IPS-18c (cell line): ENCODE measurements at regions not wholly inside any gene's neighbourhood (a gene's known extent, or its start where the extent isn't known, plus 50 kb on each side); places are given as distances from the start of the nearest gene placed in this dataset.

Experiments
- H3K4me3 ChIP-seq: 2 replicates; pipeline ENCODE4 v1.7.0; 2013; ENCODE audit warnings: low read depth, mild to moderate bottlenecking, low read length, moderate library complexity; ENCODE audit not compliant: insufficient read depth
- H3K9me3 ChIP-seq: one replicate; pipeline ENCODE4 v1.6.1; 2013; ENCODE audit warnings: mild to moderate bottlenecking, low read length, moderate library complexity; ENCODE audit not compliant: control insufficient read depth, insufficient read depth

- no peaks in the 10 kb centered on the region for H3K9me3 ChIP-seq
Measured at GRCh38 chr18:24782566-24782965, 322.1 kb downstream of the HRH4 start.

GRCh38 chr18:24785019-24785418 lies 324.6 kb downstream of the HRH4 start:
- no peak overlapping the region for H3K4me3 ChIP-seq
- no peaks in the 10 kb centered on the region for H3K9me3 ChIP-seq

More at GRCh38 chr18:24782566-24782965, 322.1 kb downstream of the HRH4 start:
- no peak overlapping the region for H3K4me3 ChIP-seq

- Histone ChIP-seq H3K9me3 (no peaks in the 10 kb centered on the region), H3K4me3 (no peak overlapping the region)
Measured at GRCh38 chr18:24786027-24786426, 325.6 kb downstream of the HRH4 start.

GRCh38 chr18:24790347-24790746 lies 329.9 kb downstream of the HRH4 start:
- no peaks in the 10 kb centered on the region for H3K9me3 ChIP-seq
- H3K4me3 ChIP-seq, result no peak overlapping the region

- no peaks in the 10 kb centered on the region for H3K9me3 ChIP-seq
Measured at GRCh38 chr18:24791751-24792545, 331.5 kb downstream of the HRH4 start.

GRCh38 chr18:24793742-24794141 lies 333.3 kb downstream of the HRH4 start:
- no peak overlapping the region for H3K4me3 ChIP-seq

More at GRCh38 chr18:24791751-24792545, 331.5 kb downstream of the HRH4 start:
- no peak overlapping the region for H3K4me3 ChIP-seq

GRCh38 chr18:24795129-24795528 lies 334.7 kb downstream of the HRH4 start:
- Histone ChIP-seq H3K4me3 (no peak overlapping the region), H3K9me3 (no peaks in the 10 kb centered on the region)

More at GRCh38 chr18:24793742-24794141, 333.3 kb downstream of the HRH4 start:
- no peaks in the 10 kb centered on the region for H3K9me3 ChIP-seq

- Histone ChIP-seq H3K4me3 (no peak overlapping the region), H3K9me3 (no peaks in the 10 kb centered on the region)
Measured at GRCh38 chr18:24797981-24798380, 337.5 kb downstream of the HRH4 start.

- no peak overlapping the region for H3K4me3 ChIP-seq
Measured at GRCh38 chr18:24799176-24799575, 338.7 kb downstream of the HRH4 start.

GRCh38 chr18:24799720-24800119 lies 339.3 kb downstream of the HRH4 start:
- Histone ChIP-seq H3K4me3 (no peak overlapping the region), H3K9me3 (no peaks in the 10 kb centered on the region)

More at GRCh38 chr18:24799176-24799575, 338.7 kb downstream of the HRH4 start:
- H3K9me3 ChIP-seq, result no peaks in the 10 kb centered on the region

GRCh38 chr18:24801001-24801400 lies 340.6 kb downstream of the HRH4 start:
- H3K9me3 ChIP-seq, result no peaks in the 10 kb centered on the region
- H3K4me3 ChIP-seq, result no peak overlapping the region

GRCh38 chr18:24802456-24802855 lies 342.0 kb downstream of the HRH4 start:
- Histone ChIP-seq H3K9me3 (no peaks in the 10 kb centered on the region), H3K4me3 (no peak overlapping the region)

GRCh38 chr18:24805156-24805555 lies 344.7 kb downstream of the HRH4 start:
- H3K4me3 ChIP-seq, result no peak overlapping the region
- H3K9me3 ChIP-seq, result no peaks in the 10 kb centered on the region

GRCh38 chr18:24809173-24809950 lies 348.9 kb downstream of the HRH4 start:
- Histone ChIP-seq H3K4me3 (no peak overlapping the region), H3K9me3 (no peaks in the 10 kb centered on the region)

GRCh38 chr18:24810561-24811305 lies 350.3 kb downstream of the HRH4 start:
- no peaks in the 10 kb centered on the region for H3K9me3 ChIP-seq

GRCh38 chr18:24811950-24812681 lies 351.7 kb downstream of the HRH4 start:
- H3K9me3 ChIP-seq, result no peaks in the 10 kb centered on the region
- H3K4me3 ChIP-seq, result no peak overlapping the region

More at GRCh38 chr18:24810561-24811305, 350.3 kb downstream of the HRH4 start:
- no peak overlapping the region for H3K4me3 ChIP-seq

GRCh38 chr18:24814521-24814920 lies 354.1 kb downstream of the HRH4 start:
- no peaks in the 10 kb centered on the region for H3K9me3 ChIP-seq
- no peak overlapping the region for H3K4me3 ChIP-seq
